Forelimb muscle (tissue), 1 donor: ENCODE measurements at regions not wholly inside any gene's neighbourhood (a gene's known extent, or its start where the extent isn't known, plus 50 kb on each side); places are given as distances from the start of the nearest gene placed in this dataset.

Experiments
- DNase-seq: peaks from one replicate; pipeline ENCODE4 v3.0.0-alpha.2; 2013; ENCODE audit warnings: low read depth

- DNase-seq: no peak
These were observed 363.2 kb upstream of the MARCKS start for GRCh38 chr6:113493991-113494390.

- no peak for DNase-seq
These were observed 361.6 kb upstream of the MARCKS start for GRCh38 chr6:113495521-113495920.

GRCh38 chr6:113496166-113496565, 361.0 kb upstream of the MARCKS start:
- DNase-seq: no peak

- no peak for DNase-seq
These were observed 356.9 kb upstream of the MARCKS start for GRCh38 chr6:113500221-113500620.

GRCh38 chr6:113505084-113505699, 352.0 kb upstream of the MARCKS start:
- no peak for DNase-seq

GRCh38 chr6:113508249-113508648, 348.9 kb upstream of the MARCKS start:
- no peak for DNase-seq

GRCh38 chr6:113511100-113511499, 346.0 kb upstream of the MARCKS start:
- no peak for DNase-seq

GRCh38 chr6:113512576-113512975, 344.6 kb upstream of the MARCKS start:
- no peak for DNase-seq

- DNase-seq: no peak
These were observed 344.1 kb upstream of the MARCKS start for GRCh38 chr6:113513086-113513485.

- no peak for DNase-seq
These were observed 334.8 kb upstream of the MARCKS start for GRCh38 chr6:113522376-113522775.

- no peak for DNase-seq
These were observed 332.3 kb upstream of the MARCKS start for GRCh38 chr6:113524826-113525225.

- no peak for DNase-seq
These were observed 330.6 kb upstream of the MARCKS start for GRCh38 chr6:113526553-113526952.

GRCh38 chr6:113526995-113527394, 330.1 kb upstream of the MARCKS start:
- DNase-seq: no peak

GRCh38 chr6:113528111-113528510, 329.0 kb upstream of the MARCKS start:
- no peak for DNase-seq

- no peak for DNase-seq
These were observed 327.9 kb upstream of the MARCKS start for GRCh38 chr6:113529196-113529595.

- no peak for DNase-seq
These were observed 327.3 kb upstream of the MARCKS start for GRCh38 chr6:113529879-113530278.

GRCh38 chr6:113530769-113531168, 326.4 kb upstream of the MARCKS start:
- DNase-seq: no peak

- DNase-seq: no peak
These were observed 317.9 kb upstream of the MARCKS start for GRCh38 chr6:113539202-113539601.

GRCh38 chr6:113539623-113540022, 317.5 kb upstream of the MARCKS start:
- no peak for DNase-seq

- no peak for DNase-seq
These were observed 316.7 kb upstream of the MARCKS start for GRCh38 chr6:113540466-113540865.

GRCh38 chr6:113551168-113551567, 306.0 kb upstream of the MARCKS start:
- no peak for DNase-seq

- DNase-seq: no peak
These were observed 300.4 kb upstream of the MARCKS start for GRCh38 chr6:113556775-113557174.

- no peak for DNase-seq
These were observed 298.7 kb upstream of the MARCKS start for GRCh38 chr6:113558431-113558830.

- no peak for DNase-seq
These were observed 298.2 kb upstream of the MARCKS start for GRCh38 chr6:113558966-113559365.
